ENCODE measurements at regions not wholly inside any gene's neighbourhood (a gene's known extent, or its start where the extent isn't known, plus 50 kb on each side); places are given as distances from the start of the nearest gene placed in this dataset.
A peak's percentile ranks its signal among the peaks of the same experiment; 100 is the strongest.
"Not testable (repeated sequence)": the region's sequence is repeated elsewhere in the genome, so short reads cannot be mapped to it uniquely, and the experiment has no call there.

- DNase-seq (ENCODE audit: low spot score) = no peak
Observed at GRCh38 chr22:23395530-23396361, 184.3 kb downstream of the IGLL1 start.

GRCh38 chr22:23394525-23395326, 185.4 kb downstream of the IGLL1 start:
- DNase-seq (ENCODE audit: low spot score) = no peak

GRCh38 chr22:23393721-23394320, 186.3 kb downstream of the IGLL1 start:
- DNase-seq (ENCODE audit: low spot score) = no peak

GRCh38 chr22:23393199-23393598, 186.9 kb downstream of the IGLL1 start:
- not testable (repeated sequence) for DNase-seq (ENCODE audit: low spot score)

- DNase-seq (ENCODE audit: low spot score) = no peak
Observed at GRCh38 chr22:23392420-23393121, 187.5 kb downstream of the IGLL1 start.

GRCh38 chr22:23391022-23391421, 189.1 kb downstream of the IGLL1 start:
- DNase-seq (ENCODE audit: low spot score) = no peak

- no peak for DNase-seq (ENCODE audit: low spot score)
Observed at GRCh38 chr22:23389271-23390071, 190.6 kb downstream of the IGLL1 start.

GRCh38 chr22:23388517-23388890, 191.6 kb downstream of the IGLL1 start:
- no peak for DNase-seq (ENCODE audit: low spot score)

- no peak for DNase-seq (ENCODE audit: low spot score)
Observed at GRCh38 chr22:23387827-23388516, 192.1 kb downstream of the IGLL1 start.

- no peak for DNase-seq (ENCODE audit: low spot score)
Observed at GRCh38 chr22:23386822-23387580, 193.1 kb downstream of the IGLL1 start.

- peak; percentile 79 for DNase-seq (ENCODE audit: low spot score)
Observed at GRCh38 chr22:23385678-23386631, 194.1 kb downstream of the IGLL1 start.

GRCh38 chr22:23384923-23385677, 195.0 kb downstream of the IGLL1 start:
- DNase-seq (ENCODE audit: low spot score) = no peak

GRCh38 chr22:23384431-23384830, 195.7 kb downstream of the IGLL1 start:
- no peak for DNase-seq (ENCODE audit: low spot score)

GRCh38 chr22:23383491-23384361, 196.4 kb downstream of the IGLL1 start:
- DNase-seq (ENCODE audit: low spot score) = peak; percentile 18

- no peak for DNase-seq (ENCODE audit: low spot score)
Observed at GRCh38 chr22:23382428-23383218, 197.5 kb downstream of the IGLL1 start.

All from umbilical cord (tissue), 1 donor.